ENCODE measurements at regions not wholly inside any gene's neighbourhood (a gene's known extent, or its start where the extent isn't known, plus 50 kb on each side); places are given as distances from the start of the nearest gene placed in this dataset.

GRCh38 chr6:14837435-14837834 lies 408.4 kb upstream of the JARID2 start:
- DNase-seq (ENCODE audit: low read depth) = no peak

DNA sequence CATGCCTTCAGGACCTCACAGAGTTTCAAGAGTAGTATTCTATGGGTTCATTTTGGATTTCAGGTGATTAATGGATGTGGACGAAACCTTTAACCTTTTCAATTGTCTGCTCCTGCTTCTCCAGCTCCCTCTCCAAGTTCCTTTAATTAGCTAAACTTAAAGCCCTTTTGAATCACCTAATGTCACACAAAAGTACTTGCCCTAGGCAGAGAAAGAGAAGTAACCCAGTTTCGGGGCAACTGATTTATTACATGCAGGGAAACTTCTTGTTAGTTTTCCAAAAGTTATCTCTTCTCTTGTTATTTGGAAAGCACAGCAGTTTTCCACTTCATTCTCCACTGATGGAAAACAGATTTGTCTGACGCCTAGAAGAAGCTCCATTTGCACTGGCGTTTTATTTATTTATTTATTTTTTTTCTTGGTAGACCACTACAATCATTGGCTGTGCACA lies 407.7 kb upstream of the JARID2 start:
- DNase-seq (ENCODE audit: low read depth) = no peak

DNA sequence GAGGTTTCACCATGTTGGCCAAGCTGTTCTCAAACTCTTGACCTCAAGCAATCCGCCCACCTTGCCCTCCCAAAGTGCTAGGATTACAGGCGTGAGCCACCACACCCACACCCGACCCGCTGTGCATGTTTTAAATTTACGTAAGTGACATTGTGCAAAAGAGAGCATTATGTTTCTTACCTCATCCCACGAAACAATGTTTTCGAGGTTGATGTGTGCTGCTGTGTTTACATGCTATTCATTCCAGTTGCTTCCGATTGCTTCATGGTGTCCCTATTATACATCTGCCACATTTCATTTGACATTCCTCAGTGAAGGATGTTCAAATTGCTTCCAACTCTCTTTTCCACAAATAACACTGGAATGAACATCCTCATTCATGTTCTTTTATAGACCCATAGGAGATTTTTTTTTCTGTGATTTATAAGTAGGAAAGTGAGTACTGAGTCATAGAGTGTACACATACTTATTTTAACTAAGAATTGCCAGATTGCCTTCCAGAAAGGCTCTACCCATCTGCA lies 403.9 kb upstream of the JARID2 start:
- peak; percentile 100 for DNase-seq (ENCODE audit: low read depth)

DNA sequence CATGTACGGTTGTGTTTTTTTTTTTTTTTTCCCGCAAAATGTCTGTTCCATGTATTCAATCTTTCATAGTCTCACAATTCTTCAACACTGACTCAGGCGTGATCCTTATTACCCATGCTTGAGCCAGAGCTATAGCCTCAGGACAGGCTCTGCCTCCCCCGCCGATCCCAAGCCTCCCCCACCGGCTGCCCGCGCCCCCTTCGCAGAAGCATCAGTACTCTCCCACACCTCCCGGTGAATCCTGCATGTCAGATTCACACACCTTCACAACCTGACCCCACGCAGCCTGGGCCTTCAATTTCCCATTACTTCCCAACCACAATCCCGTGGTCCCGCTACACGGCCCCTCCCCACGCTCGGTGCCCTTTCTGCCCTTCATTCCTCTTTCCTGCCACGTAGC lies 401.5 kb upstream of the JARID2 start:
- no peak for DNase-seq (ENCODE audit: low read depth)

DNA sequence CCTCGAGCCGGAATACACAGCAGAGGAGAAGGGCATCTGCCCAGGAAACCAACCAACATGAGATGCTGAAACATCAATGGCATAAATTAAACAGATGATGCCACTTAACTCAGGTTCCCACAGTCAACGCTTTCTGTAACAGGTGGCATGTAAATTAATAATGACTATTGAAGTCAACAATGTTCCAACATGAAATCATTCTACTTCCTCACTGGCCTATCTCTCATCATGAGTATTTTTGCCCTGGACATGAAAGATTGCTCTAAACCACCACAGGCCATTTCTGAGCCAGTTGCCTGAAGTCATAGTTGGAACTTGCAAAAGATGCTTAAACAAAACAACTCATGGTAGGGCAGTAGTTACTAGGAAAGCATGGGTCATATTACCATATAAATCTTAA lies 397.9 kb upstream of the JARID2 start:
- peak; percentile 22 for DNase-seq (ENCODE audit: low read depth)

GRCh38 chr6:14849185-14849584 lies 396.7 kb upstream of the JARID2 start:
- no peak for DNase-seq (ENCODE audit: low read depth)

DNA sequence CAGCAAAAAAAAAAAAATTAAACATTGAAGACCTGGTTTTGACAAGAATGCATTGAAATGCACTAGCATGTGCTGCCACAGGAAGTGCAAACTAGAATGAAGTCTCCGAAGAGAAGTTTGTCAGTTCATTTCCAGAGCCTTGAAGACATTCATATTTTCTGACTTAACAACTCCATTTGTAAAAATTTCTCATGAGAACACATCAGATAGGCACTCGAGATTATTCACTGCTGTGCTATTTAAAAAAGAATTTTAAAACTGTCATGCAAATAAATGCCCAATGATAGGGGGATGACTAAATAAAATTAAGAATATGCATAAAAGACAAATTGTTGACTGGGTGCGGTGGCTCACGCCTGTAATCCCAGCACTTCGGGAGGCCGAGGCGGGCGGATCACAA lies 394.6 kb upstream of the JARID2 start:
- DNase-seq (ENCODE audit: low read depth) = peak; percentile 49

DNA sequence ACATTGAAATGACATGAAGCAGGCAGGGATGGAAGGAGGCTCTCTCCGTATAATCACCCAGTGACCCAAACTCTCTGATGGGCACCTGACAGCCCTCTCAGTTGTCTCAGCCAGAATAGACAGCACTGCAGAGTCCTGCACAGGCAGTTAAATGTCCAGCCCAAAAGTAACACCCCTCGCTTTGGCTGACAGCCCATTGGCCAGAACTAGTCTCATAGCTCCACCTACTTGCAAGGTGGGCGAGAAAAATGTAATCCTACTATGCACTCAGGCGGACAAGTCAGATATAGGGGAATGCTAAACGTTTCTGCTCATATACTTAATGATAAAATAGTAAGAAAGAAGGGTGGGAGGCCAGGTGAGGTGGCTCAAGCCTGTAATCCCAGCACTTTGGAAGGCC lies 393.5 kb upstream of the JARID2 start:
- no peak for DNase-seq (ENCODE audit: low read depth)

DNA sequence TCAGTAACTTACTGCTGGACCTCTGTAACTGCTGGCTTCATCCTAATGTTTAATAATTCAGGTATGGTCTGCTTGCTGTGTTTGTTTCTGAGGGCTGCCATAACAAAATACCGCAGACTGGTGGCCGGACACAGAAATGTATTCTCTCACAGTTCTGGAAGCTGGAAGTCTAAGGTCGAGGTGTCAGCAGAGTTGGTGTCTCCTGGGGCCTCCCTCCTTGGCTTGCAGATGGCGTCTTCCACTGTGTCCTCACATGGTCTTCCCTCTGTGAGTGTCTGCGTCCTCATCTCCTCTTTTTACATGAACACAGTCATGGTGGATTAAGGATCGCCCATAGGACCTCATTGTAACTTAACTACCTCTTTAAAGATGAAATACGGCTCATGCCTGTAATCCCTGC lies 389.7 kb upstream of the JARID2 start:
- DNase-seq (ENCODE audit: low read depth) = peak; percentile 18

DNA sequence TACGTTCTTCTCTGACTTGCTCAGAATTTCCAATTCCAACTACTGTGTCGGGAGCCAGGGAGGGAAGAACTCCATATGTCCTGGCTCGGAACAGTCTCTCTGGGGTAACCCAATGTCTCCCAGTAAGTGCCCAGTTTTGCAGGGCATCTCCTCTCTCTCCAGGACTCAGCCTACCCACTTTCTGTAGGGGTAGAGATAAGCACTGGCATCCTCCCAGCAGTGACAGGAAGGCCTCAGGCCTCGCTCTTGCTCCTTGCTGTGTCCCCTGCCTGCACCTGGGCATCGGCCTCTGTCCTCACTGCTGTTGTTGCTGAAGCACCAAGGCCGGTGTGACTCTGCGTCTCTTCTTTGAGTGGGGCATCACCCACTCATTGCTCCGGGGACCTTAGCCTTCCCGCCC lies 388.9 kb upstream of the JARID2 start:
- DNase-seq (ENCODE audit: low read depth) = no peak

GRCh38 chr6:14857501-14857900 lies 388.4 kb upstream of the JARID2 start:
- DNase-seq (ENCODE audit: low read depth) = no peak

- no peak for DNase-seq (ENCODE audit: low read depth)
Observed at GRCh38 chr6:14858808-14859207, 387.1 kb upstream of the JARID2 start.

GRCh38 chr6:14860774-14861173 lies 385.1 kb upstream of the JARID2 start:
- DNase-seq (ENCODE audit: low read depth) = no peak

DNA sequence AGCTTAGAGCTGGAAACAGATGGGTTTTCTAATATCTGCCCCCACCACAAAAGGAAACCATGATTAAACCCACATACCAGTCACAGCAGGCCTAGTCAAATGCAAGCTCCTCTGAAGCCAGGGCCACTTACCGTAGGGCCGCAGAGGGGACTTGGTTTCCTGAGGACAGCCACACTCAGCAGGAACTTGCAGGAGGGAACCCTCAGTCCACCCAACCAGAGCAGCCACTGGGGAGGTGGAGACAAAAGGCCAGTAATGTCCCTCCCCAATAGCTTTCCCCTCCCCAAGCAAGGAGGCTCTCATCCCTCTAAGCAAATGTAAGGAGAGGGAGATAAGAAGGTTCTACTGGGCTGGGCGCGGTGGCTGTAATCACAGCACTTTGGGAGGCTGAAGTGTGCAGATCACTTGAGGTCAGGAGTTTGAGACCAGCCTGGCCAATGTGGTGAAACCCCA lies 384.4 kb upstream of the JARID2 start:
- no peak for DNase-seq (ENCODE audit: low read depth)

GRCh38 chr6:14862845-14863244 lies 383.0 kb upstream of the JARID2 start:
- DNase-seq (ENCODE audit: low read depth) = no peak

- DNase-seq (ENCODE audit: low read depth) = peak; percentile 16
Observed at GRCh38 chr6:14863902-14864850, 381.7 kb upstream of the JARID2 start.

DNA sequence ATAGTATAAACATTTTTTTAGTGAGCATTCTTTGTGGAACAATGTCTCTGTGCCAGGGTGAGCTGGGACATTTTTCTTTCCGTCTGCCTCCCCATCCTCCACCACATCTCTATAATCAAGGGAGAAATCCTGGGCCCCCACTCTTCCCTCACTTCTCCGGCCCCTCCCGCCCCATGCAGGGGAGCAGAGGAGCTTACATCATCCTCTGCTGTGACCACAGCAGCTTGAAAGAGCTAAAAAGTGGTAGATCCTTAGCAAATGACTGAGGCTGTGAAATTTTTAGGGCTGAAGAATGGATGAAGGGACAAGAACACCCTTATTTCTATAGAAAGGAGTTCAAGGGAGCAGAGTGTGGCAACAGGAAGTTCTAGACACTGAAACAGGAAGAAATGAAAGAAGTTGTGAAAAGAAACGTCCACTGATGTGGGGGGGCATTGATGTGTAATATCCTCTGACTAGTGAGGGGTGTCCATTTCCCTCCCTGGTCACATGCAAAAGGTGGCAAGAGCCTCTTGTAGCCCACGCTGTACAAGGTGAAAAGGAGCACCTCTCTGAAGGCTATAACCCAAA lies 380.3 kb upstream of the JARID2 start:
- DNase-seq (ENCODE audit: low read depth) = no peak

DNA sequence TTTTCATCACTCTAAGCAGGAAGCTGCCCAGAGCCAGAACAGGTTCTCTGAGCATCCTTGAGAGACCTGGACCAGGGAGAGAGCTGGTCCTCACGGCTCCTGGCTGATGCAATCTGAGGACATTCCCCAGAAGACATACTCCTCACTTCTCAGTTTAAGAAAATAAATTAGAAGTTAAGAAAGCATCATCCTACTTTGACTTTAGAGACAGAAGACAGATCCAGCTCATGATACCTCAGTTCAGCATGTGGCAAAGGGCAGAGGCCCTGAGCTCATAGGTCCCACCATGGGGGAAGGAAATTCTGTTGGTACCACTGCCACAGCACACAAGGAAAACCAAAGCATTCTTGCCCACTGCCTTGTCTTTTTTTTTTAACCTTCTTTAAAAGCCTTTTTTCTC lies 378.1 kb upstream of the JARID2 start:
- no peak for DNase-seq (ENCODE audit: low read depth)

GRCh38 chr6:14871221-14871620 lies 374.6 kb upstream of the JARID2 start:
- no peak for DNase-seq (ENCODE audit: low read depth)

DNA sequence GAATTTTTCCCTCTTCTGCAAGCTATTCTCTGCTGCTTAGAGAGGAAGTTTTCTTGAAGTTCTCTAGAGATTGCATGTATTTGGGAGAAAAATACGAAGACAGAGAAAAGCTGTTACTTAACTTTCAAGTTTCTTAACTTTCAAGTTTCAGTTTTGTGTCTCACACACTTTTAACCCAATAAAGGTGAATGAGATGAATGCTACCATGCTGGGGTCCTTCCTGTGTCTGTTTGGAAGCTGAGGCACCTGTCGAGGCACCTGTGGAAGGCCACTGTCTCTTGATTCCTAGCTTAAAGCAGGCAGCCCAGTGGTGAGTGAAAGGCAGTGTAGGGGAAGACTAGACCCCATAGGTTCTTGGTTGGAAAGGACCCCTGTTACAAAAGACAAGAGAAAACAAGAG lies 372.8 kb upstream of the JARID2 start:
- DNase-seq (ENCODE audit: low read depth) = no peak

DNA sequence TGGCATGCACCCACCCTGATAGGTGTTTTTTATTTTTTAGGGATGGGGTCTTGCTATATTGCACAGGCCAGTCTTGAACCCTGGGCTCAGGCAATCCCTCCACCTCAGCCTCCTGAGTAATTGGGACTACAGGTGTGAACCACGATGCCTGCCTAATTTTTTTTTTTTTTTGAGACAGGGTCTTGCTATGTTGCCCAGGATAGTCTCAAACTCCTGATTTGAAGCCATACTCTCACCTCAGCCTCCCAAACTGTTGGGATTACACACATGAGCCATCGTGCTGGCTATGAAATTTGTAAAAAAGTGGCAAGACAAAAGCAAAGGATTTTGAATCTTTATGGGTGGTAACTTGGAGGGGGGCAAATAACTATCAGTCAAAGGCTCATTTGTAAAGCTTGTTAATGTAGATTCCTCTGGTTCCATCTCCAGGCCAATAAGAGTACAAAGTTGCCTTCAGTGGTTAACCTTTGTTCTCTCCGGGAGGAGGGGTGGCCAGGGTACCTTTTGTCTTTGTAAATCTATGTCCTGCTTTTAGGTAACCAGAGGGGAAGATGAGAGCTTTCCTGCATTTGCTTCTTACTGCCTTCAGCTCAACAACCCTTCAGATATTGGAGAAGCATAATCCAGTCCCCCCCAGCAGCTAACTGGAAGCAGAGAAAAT lies 372.0 kb upstream of the JARID2 start:
- DNase-seq (ENCODE audit: low read depth) = no peak

DNA sequence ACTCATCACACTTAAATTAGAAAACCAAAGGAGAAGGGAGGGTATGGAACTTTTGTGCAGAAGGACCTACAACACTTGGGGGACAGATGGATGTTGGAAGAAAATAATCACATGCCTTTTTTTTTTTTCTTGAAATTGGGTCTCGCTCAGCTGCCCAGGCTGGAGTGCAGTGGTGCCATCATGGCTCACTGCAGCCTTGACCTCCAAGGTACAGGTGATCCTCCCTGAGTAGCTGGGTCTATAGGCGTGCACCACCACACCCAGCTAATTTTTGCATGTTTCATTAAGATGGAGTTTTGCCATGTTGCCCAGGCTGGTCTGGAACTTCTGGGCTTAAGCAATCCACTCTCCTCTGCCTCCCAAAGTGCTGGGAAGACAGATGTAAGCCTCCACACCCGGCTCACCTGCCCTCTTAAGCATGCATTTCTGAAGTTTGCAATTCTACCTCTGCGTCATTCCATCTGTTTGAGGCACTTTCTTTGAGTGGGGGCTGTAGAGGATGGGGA lies 370.8 kb upstream of the JARID2 start:
- DNase-seq (ENCODE audit: low read depth) = no peak
